DND-41 (cell line): ENCODE measurements at regions not wholly inside any gene's neighbourhood (a gene's known extent, or its start where the extent isn't known, plus 50 kb on each side); places are given as distances from the start of the nearest gene placed in this dataset.

Experiments used
- ATAC-seq: fragments of 200-7000 bp; cut with Tn5 transposase; 3 replicates; pipeline ENCODE4 v1.9.1; 2021; ENCODE audit warnings: low read depth; ENCODE audit not compliant: insufficient read depth
- DNase-seq: peaks from one replicate; pipeline ENCODE4 v3.0.0-alpha.2; 2020
- H2AFZ ChIP-seq: 2 replicates; pipeline ENCODE4 v1.6.0; 2012; ENCODE audit warnings: low read depth, low read length
- H3K27ac ChIP-seq: 2 replicates; pipeline ENCODE4 v1.5.1; 2012; ENCODE audit warnings: low read length, inconsistent platforms
- H3K27me3 ChIP-seq: fragments of 200-600 bp; sonication (generic); 2 replicates; pipeline ENCODE4 v1.6.0; 2012; ENCODE audit warnings: low read length, mild to moderate bottlenecking, inconsistent platforms; ENCODE audit not compliant: insufficient read depth, poor library complexity
- H3K36me3 ChIP-seq: 2 replicates; pipeline ENCODE4 v1.5.1; 2012; ENCODE audit warnings: low read length, inconsistent platforms; ENCODE audit not compliant: insufficient read depth
- H3K4me1 ChIP-seq: 2 replicates; pipeline ENCODE4 v1.5.1; 2012; ENCODE audit warnings: mild to moderate bottlenecking, low read length; ENCODE audit not compliant: insufficient read depth
- H3K4me2 ChIP-seq: 2 replicates; pipeline ENCODE4 v1.6.0; 2012; ENCODE audit warnings: mild to moderate bottlenecking, moderate library complexity, low read length, inconsistent platforms; ENCODE audit not compliant: insufficient read depth
- H3K4me3 ChIP-seq, 2 experiments: fragments of 200-600 bp in 1 of 2; shearing (Covaris generic) in 1 of 2; 2 replicates each; pipeline ENCODE4 v1.5.1; 2012 to 2016; ENCODE audit warnings: inconsistent platforms in 2 of 2, low read length in 2 of 2, mild to moderate bottlenecking in 2 of 2, low read depth in 1 of 2, moderate library complexity in 1 of 2
- H3K79me2 ChIP-seq: 2 replicates; pipeline ENCODE4 v1.6.0; 2012; ENCODE audit warnings: low read length, inconsistent platforms; ENCODE audit not compliant: insufficient read depth
- H3K9ac ChIP-seq: 2 replicates; pipeline ENCODE4 v1.6.0; 2012; ENCODE audit warnings: low read depth, mild to moderate bottlenecking, inconsistent platforms, low read length, moderate library complexity
- H3K9me3 ChIP-seq: 2 replicates; pipeline ENCODE4 v1.5.1; 2012; ENCODE audit warnings: low read length, moderate library complexity, mild to moderate bottlenecking, inconsistent platforms; ENCODE audit not compliant: insufficient read depth, severe bottlenecking
- H4K20me1 ChIP-seq: 2 replicates; pipeline ENCODE4 v1.6.0; 2012; ENCODE audit warnings: low read length; ENCODE audit not compliant: insufficient read depth
- CTCF ChIP-seq: IDR thresholded peaks from 2 replicates; pipeline ENCODE4 v1.5.1; 2012; ENCODE audit warnings: borderline replicate concordance, low read length, moderate library complexity, mild to moderate bottlenecking; ENCODE audit not compliant: poor library complexity, severe bottlenecking; ENCODE audit errors: extremely low read depth
- EZH2 ChIP-seq: IDR thresholded peaks from 3 replicates; pipeline ENCODE4 v1.6.1; 2012; ENCODE audit warnings: borderline replicate concordance, low read depth, mild to moderate bottlenecking, moderate library complexity, low read length, inconsistent platforms; ENCODE audit not compliant: severe bottlenecking

GRCh38 chr4:28947374-28947773, 1772.8 kb upstream of the PCDH7 start:
- Histone ChIP-seq H2AFZ (no peak overlapping the region), H3K27ac (no peak overlapping the region), H3K9ac (no peak overlapping the region), H4K20me1 (no peaks in the 10 kb centered on the region), H3K4me1 (no peaks in the 10 kb centered on the region), H3K79me2 (no peaks in the 10 kb centered on the region), H3K4me3 (no peak overlapping the region), H3K4me2 (no peak overlapping the region), H3K36me3 (no peaks in the 10 kb centered on the region), H3K27me3 (no peaks in the 10 kb centered on the region), H3K9me3 (no peaks in the 10 kb centered on the region)
- ATAC-seq = no peak
- TF ChIP-seq CTCF (no peak), EZH2 (no peak)
- DNase-seq = no peak

DNA sequence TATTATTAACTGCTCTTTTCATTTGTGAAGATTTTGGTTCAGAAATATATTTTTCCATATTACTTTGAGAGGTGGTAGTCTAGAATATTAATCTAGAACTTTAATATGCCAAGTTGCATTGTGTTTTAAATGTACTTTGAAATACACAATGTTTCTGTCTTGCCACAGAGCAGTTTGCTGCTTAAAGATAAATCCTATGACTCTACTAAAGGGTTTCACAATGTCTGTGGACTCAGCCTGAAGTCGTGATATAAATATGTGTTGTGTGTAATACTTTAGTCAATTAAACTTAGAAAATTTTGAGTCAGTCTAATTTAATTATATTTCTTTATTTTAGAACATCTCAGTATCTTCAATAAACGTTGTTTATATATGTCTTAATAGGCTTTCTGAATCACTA, 1771.7 kb upstream of the PCDH7 start:
- Histone ChIP-seq H2AFZ (no peak overlapping the region), H3K9me3 (no peaks in the 10 kb centered on the region), H3K4me3 (no peak overlapping the region), H3K27ac (no peak overlapping the region), H3K79me2 (no peaks in the 10 kb centered on the region), H3K4me1 (no peaks in the 10 kb centered on the region), H4K20me1 (no peaks in the 10 kb centered on the region), H3K4me2 (no peak overlapping the region), H3K36me3 (no peaks in the 10 kb centered on the region), H3K9ac (no peak overlapping the region), H3K27me3 (no peaks in the 10 kb centered on the region)
- DNase-seq (no peak), ATAC-seq (no peak)
- TF ChIP-seq EZH2 (no peak), CTCF (no peak)

- no peak overlapping the region for H3K4me3 ChIP-seq
- no peaks in the 10 kb centered on the region for H3K27me3 ChIP-seq
- ATAC-seq (no peak), DNase-seq (no peak)
- no peaks in the 10 kb centered on the region for H3K36me3 ChIP-seq
- no peaks in the 10 kb centered on the region for H3K79me2 ChIP-seq
- no peak overlapping the region for H3K4me2 ChIP-seq
- TF ChIP-seq CTCF = no peak
- TF ChIP-seq EZH2 = no peak
- H3K27ac ChIP-seq = no peak overlapping the region
- H3K9ac ChIP-seq = no peak overlapping the region
- H3K4me1 ChIP-seq = no peaks in the 10 kb centered on the region
- no peak overlapping the region for H2AFZ ChIP-seq
- H3K9me3 ChIP-seq = no peaks in the 10 kb centered on the region
- H4K20me1 ChIP-seq = no peaks in the 10 kb centered on the region
These were observed 1753.2 kb upstream of the PCDH7 start for GRCh38 chr4:28966982-28967381.
